Epithelial cell of prostate (primary cell): ENCODE measurements at regions not wholly inside any gene's neighbourhood (a gene's known extent, or its start where the extent isn't known, plus 50 kb on each side); places are given as distances from the start of the nearest gene placed in this dataset.
A peak's percentile ranks its signal among the peaks of the same experiment; 100 is the strongest.

Experiments used
- DNase-seq: peaks from one replicate; pipeline ENCODE4 v3.0.0-alpha.2; 2011; ENCODE audit warnings: low read depth, low spot score
- H3K27ac ChIP-seq: fragments of 450-650 bp; 2 replicates; pipeline ENCODE4 v1.5.1; 2017; ENCODE audit warnings: mild to moderate bottlenecking

DNA sequence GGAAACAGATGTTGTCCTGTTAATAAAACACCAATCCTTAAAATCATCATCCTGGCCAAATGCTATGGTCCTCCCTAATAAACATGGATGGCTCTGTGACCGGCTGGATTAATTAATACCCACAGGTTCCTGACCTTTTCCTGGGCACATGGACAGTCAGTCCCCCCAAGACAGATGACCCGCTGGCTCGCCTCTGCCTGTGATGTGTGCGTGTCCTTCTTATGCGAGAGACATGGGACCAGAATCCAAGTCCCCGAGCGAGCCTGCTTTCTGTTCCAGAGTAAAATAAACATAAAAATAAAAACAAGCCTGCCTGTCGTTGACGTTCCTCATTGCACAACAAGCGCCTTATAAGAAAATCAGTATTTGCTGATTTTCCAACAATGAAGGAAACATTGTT is 378.3 kb upstream of the TSHZ3 start:
- H3K27ac ChIP-seq, result no peak overlapping the region
- DNase-seq, result no peak

DNA sequence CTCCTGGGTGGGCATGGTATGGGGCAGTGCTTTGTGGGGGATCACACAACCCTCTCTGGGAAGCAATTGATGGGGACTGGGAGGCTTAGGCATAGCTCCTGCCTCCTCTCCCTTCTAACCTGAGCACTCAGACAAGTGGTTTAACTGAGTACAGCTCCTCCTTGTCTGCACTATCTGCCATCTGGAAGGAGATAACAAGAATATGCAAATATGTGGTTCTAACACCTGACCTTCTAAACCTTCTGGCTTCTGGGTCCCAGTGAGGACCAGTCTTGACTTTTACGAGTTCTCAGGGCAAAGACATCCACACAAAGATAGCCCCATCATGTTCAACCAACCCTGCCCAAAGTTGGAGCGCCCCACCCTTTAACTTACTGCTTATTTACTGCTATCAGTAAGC is 381.0 kb upstream of the TSHZ3 start:
- no peak for DNase-seq
- no peak overlapping the region for H3K27ac ChIP-seq

DNA sequence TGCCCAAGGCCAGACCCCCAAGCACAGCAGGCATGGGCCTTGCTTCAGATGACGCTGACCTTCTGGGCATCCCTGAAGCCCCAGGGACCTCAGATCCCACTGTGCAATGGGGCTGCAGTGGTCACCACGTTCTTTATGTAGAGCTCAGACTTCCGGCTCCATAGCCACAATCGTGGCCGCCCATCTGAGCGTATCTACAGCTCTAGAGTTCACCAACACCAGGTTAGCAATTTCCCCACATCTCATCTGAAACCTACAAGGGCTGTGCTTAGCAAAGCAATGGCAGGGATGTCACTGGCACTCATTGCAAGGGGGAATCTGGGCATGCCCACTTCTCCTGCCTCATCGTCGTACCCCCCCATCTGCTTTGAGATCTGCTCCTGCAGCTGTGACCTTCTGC is 384.4 kb upstream of the TSHZ3 start:
- no peak for DNase-seq
- H3K27ac ChIP-seq, result no peak overlapping the region

DNA sequence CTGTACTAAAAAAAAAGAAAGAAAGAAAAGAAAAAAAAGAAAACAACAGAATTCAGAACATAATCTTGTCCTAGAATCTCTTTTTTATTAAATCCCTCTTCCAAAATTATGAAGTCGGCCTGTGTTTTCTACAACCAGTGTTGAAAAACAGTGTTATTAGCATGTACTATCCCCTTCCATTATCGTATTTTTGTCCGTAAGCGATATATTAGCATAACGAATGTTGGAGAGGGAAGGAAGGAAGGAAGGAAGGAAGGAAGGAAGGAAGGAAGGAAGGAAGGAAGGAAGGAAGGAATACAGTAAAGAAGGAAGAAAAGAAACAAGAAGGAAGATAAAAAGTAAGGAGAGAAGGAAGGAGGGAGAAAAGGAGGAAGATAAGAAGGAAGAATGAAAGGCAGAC is 393.0 kb upstream of the TSHZ3 start:
- no peak overlapping the region for H3K27ac ChIP-seq
- no peak for DNase-seq

DNA sequence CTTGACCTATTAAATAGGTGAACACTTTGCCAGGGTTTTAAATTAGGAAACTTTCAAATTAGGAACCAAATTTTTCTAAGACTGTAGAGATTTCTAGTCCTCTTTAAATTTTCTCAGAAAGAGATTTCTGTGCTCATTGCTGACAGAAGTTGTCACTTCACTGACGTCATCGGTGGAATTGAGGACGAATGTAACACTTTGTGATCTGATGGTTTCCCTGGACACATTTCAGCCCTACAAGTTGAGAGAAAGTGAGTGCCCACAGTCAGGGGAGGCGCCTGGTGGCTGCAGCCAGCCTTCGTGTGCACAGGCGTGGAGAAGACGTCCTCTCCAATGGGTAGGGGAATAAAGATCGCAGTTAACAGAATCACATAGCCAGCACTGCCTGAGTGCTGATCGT is 396.5 kb upstream of the TSHZ3 start:
- no peak overlapping the region for H3K27ac ChIP-seq
- no peak for DNase-seq

DNA sequence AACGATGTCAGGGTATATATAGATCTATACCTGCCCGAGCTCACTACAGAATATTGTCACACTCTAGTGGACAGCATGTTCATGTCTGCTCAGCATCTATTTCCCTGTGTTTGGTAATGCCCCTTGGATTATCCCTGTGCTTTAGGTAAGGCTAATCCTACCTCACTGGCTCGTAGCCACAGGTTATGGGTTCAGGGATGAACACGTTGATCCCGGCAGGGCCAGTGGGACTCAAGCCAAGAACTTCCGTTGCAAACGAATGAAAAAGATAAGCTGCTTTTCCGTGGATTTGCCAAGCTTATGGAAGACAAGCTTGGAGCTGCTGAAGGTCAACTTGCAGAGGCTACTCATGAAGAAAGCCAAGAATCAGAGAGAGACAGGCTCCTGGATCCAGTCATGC is 400.0 kb upstream of the TSHZ3 start:
- no peak overlapping the region for H3K27ac ChIP-seq
- DNase-seq, result no peak

DNA sequence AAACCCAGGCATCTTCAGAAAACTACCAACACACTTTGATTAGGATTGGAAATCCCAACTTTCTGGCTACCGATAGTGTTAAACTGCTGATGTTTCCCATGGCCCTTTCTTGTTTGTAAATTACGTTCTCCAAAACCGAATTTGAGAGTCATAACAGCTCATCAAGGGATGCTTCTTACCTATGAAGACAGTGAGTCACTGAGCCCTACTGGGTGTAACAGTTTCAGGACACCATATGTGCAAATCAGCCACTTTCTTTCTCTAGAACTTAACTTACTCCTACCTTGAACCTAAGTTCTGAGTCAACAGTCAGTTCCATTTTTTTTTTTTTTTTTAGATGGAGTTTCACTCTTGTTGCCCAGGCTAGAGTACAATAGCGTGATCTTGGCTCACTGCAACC is 410.1 kb upstream of the TSHZ3 start:
- no peak for DNase-seq
- H3K27ac ChIP-seq, result no peak overlapping the region

DNA sequence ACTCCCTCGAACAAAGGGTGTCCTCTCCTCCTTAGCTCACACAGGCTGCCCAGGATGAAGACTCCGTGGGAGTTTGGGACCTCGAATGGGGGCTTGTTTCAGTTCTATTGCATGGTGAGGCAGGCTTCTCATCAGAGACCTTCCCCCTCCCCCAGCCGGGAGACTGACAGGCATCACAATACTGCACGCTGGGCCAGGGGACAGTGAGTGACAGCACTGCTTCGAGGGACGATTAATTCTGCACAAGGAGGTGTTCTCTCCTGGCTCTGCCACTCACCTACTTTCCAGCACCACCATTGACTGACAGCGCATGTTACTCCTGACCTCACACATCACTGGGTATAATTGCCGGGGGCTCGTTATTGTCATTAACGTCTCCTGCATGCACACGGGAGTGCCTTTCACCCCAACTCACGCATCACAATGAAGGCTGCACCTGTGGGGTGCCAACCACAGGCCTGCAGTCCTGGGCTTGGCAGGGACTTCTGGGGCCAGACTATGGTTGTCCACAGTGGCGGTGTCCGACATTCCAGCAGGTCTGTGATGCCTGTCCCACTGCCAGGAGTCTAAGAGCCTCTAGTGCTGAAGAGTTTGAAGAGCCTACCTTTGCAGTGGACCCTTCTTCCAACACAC is 412.2 kb upstream of the TSHZ3 start:
- no peak overlapping the region for H3K27ac ChIP-seq
- DNase-seq, result no peak

DNA sequence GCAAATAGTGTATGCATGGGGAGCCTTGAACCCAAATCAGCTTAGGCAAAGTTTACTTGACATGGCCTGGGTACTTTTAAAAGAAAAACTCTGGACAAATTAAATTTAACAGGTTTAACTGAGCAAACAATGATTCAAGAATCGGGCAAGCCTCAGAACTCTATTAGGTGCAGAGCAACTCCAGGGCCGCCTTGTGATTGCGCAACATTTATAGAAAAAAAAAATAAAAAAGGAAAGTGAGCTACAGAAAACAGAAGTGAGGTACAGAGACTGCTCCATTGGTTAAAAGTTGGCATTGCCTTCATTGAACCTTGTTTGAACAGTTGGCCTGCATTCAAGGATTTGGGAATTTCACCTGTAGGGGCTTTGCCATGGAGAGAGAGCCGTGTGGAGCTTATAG is 421.0 kb upstream of the TSHZ3 start:
- H3K27ac ChIP-seq, result no peak overlapping the region
- DNase-seq, result no peak

DNA sequence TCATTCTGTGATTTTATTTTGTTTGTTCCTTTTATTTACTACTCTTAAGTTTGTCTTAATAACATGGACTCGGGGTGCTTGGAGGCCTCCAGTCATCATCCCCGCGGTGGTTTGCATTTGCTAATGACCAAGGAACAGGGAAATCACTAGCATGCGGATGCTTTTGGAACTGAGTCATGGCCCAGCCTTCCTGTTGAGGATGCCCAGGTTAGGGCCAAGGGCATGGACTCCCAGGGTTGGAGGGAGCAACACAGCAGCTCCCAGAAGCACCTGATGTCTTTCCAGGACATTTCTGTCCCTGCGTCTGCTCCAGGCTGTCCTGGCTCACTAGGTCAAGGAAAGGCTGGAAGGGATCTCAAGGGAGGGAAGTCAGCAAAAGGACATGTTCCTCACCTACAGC is 423.7 kb upstream of the TSHZ3 start:
- no peak overlapping the region for H3K27ac ChIP-seq
- DNase-seq, result peak; percentile 14

DNA sequence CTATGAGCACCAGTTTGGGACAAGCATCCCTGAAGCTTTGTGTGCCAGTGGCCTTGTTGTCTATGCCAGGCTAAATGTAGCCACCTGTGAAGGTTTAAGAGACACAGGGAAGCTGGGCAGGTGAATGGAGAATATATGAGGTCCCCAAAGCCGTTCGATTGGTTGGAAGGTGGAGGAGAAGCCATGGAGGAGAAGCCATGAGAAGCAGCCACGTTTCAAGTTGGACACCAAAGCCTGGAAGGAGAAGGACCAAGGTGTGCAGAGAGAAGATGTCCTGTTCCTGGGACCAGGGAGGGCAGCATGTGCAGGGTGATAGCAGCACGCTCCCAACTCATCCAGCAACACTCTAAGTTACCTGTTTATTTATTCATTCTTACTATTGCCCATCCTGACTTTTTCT is 432.3 kb upstream of the TSHZ3 start:
- no peak for DNase-seq
- H3K27ac ChIP-seq, result no peak overlapping the region

DNA sequence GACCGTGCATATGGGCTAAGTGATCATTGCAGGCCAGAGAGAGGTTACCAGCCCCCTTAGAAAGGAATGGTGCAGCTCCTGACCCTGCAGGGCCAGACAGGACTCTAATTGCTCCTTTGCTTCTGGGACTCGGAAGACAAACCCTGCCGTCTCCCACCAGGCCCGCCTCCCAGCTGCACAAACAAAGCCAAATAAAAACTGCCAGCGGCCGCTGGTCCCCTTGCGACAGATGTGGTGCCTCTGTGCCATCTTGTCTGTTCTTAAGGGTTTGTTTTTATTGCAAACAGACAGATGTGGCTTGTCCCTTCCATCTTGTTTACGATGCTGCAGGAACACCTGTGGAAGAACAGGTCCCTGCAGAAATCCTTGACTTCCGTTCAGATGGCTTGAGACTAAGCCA is 434.4 kb upstream of the TSHZ3 start:
- no peak for DNase-seq
- H3K27ac ChIP-seq, result no peak overlapping the region

DNA sequence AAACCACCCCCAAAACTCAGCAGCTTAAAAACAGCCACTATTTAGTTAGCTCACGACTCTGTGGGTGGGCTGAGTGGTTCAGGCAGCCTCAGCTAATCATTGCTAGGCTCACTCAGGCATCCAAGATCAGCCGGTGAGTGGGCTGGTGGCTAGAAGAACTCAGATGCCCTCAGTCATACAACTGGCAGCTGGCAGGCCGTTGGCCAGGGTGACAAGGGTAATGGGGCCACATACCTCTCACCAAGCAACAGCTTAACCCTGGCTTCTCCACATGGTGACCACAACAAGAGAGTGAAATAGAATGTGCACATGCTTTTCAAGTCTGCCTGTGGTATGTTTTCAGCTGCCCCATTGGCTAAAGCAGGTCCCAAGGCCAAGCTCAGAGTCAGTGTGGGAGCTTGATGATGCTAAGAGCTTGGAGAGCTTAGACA is 435.4 kb upstream of the TSHZ3 start:
- no peak for DNase-seq
- H3K27ac ChIP-seq, result no peak overlapping the region

DNA sequence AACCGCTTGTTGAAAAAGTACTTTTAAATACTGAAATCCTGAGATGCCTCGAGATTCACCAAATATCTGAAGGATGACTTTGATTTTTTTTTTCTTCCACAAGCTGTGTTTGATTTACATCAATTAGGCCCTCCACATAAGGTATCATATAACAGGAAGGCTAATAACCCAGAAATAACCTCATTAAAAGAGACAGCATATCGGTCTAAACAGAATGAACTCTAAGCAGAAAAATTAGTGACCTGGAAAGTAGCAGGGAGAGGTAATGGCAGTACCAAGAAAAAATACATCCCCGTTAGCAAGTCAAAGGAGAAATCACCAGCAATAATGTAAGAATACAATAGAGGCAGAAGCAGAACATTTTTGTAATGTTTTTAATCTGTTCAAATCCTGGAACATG is 452.4 kb upstream of the TSHZ3 start:
- DNase-seq, result no peak
- no peak overlapping the region for H3K27ac ChIP-seq

DNA sequence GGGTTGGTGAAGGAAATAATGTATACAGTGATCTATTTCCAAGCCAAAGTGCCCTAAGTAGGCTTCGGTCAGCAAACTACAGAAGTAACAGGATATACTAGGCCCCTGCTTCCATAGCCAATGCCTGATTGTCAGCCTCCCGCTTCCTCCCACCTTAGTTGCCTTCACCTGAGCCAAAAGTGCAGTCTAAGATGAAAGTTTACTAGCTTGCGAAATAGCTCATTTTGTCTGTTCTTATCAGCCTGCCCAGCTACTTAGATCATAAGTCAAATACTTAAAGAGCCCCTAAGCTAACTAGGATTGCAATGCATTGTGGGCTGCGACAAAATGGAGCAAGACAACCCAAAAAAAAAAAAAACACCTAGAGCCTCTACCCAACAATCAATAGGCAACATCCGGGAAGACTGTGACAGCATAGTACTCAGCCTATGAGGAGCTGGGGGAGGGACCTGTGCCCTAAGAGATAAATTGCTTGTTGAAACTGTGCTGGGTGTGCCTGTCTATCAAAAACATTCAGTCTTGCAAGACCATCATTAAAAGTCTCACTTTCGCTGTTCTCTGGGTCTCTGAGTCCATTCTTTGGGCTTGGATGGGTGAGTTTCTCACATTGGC is 454.7 kb upstream of the TSHZ3 start:
- DNase-seq, result no peak

DNA sequence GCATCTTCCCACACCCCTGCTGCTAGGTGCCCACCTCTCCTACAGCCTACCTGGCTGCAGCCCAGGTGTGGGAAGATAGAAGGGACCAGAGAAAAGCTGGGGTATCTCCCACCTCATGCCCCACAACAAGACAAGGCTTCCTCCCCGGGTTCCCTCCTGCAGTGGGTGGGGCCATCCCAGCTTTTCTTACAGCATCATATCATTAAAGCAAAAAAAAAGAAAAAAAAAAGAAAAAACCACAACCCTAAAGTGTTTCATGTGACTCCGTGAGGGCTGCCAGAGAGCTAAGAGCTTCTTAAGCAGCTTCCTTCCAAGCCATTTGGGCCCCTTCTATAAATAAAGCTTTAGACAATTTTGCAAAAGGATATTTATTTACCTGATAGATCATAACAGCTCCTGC is 455.4 kb upstream of the TSHZ3 start:
- no peak overlapping the region for H3K27ac ChIP-seq
- DNase-seq, result no peak

More for the DNA sequence above, 454.7 kb upstream of the TSHZ3 start:
- H3K27ac ChIP-seq, result no peak overlapping the region

DNA sequence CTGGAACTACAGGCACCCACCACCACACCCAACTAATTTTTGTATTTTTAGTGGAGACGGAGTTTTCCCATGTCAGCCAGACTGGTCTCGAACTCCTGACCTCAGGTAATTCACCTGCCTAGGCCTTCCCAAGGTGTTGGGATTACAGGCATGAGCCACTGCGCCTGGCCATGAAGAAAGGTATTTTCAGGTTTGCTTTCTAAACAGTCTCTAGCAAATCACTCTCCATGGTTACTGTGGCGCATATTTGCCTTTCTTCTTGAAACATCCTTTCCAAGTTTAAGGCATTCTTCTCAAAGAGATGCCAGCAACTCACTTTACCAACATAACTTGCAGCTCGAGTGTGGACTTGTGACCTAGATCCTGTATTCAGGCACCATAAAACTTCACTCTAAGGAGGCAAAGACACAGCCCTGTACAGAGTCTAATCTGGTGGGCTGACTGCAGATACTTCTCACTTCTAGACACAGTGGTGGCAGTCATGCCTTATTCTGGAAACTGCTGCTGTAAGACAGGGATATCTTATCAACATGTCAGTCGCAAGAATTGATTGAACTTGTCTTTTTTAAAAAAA is 461.4 kb upstream of the TSHZ3 start:
- H3K27ac ChIP-seq, result no peak overlapping the region
- DNase-seq, result no peak

DNA sequence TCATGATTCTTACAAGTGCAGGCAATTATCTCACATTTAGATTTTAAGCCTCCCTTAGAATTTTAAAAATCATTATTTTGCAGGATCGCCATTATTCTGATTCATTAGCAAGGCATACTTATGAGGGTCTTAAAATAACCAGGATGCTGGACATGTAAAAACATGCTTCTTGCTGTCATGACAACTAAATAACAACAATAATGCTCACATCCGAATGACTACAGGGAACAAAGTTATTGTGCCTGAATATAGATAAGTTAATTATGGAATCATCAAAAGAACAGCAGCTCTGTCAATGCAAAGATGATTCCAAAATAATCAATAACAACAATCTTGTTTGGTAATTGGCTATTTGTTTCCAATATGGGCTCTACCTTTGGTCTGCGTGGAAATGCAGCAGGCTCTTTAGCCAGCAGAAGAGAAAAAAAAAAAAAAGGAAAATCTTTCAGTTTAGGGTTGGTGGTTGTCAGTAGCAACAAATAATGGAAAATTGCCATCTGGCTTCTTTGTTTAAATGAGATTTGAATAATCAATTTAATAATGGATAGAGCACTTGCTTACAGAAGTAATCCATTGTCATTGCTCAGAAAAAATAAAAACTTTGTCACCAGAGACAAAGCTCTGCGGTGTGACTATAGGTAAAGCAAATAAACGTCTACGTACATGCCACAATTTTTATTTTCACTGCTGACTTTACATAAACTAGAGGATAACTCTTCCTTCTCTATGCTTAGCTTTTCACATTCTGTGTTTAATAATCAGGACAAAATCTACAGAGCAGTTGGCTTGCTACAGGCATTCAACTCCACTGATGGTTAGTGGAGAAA is 468.9 kb upstream of the TSHZ3 start:
- H3K27ac ChIP-seq, result no peak overlapping the region
- DNase-seq, result no peak

DNA sequence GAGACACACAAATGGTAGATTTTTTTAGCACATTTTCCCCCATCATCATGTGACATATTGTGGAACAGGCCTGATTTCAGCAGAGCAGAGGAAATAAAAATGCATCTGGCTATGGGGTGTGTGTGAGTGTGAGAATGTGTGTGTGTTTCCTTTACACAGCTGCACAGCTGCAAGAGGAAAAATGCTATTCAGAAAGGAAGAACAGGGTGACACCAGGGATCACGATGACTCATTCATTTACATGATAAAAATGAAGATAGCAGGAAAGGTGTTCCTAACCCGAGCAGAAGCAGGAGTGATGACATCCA is 469.5 kb upstream of the TSHZ3 start:
- H3K27ac ChIP-seq, result no peak overlapping the region
- no peak for DNase-seq

DNA sequence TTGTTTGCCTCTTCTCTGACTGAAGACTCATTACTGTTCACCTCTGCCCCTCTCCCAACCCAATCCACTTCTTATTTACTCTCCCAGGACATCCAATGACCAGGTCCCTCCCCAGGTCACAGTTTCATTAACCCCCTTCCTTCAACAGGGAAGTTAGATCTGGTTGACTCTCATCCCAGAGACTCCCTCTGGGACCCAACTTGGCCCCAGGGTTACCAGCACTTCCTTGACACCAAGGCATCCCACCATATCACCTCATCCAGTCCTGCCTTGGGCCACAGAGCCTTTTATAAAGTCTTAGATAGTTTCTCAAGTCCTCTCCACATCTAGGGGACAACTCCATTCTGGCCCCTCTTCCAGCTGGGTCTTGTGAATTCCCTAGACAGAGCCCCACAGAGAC is 470.6 kb upstream of the TSHZ3 start:
- DNase-seq, result no peak
- no peak overlapping the region for H3K27ac ChIP-seq

DNA sequence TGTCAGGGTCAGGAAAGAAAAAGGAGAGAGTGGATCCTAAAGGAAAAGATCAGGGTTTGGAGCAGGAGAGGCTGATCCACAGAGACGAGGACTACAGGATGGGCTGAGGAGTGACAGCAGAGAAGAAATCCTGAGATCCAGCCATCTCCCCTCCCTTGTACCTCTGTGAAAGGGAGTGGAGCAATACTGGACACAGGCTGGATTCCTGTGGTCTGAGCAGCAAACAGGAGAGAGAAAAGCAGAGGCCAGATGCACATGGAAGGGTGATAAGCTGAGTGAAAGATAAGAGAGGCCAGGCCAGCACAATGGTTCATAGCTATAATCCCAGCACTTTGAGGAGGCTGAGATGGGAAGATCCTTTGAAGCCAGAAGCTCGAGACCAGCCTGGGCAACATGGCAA is 472.1 kb upstream of the TSHZ3 start:
- DNase-seq, result no peak
- H3K27ac ChIP-seq, result no peak overlapping the region
